Astrocyte of the cerebellum (primary cell): ENCODE measurements at regions not wholly inside any gene's neighbourhood (a gene's known extent, or its start where the extent isn't known, plus 50 kb on each side); places are given as distances from the start of the nearest gene placed in this dataset.

Experiments
- DNase-seq: peaks from one replicate; pipeline ENCODE4 v3.0.0-alpha.2; 2011; ENCODE audit warnings: low read depth
- H3K4me3 ChIP-seq: 2 replicates; pipeline ENCODE4 v1.5.1; 2011; ENCODE audit warnings: mild to moderate bottlenecking, low read depth, low read length, moderate library complexity
- in situ Hi-C: cut with HindIII; loops from 2 replicates; pipeline ENCODE4 v1.10.0; 2017; ENCODE audit warnings: low sequenced_read_pairs
- TF ChIP-seq, protein P1 (sequence below): IDR thresholded peaks from 2 replicates; pipeline ENCODE4 v1.5.1; 2012; ENCODE audit warnings: low read length, low read depth, moderate library complexity, mild to moderate bottlenecking; ENCODE audit errors: missing control alignments

DNA sequence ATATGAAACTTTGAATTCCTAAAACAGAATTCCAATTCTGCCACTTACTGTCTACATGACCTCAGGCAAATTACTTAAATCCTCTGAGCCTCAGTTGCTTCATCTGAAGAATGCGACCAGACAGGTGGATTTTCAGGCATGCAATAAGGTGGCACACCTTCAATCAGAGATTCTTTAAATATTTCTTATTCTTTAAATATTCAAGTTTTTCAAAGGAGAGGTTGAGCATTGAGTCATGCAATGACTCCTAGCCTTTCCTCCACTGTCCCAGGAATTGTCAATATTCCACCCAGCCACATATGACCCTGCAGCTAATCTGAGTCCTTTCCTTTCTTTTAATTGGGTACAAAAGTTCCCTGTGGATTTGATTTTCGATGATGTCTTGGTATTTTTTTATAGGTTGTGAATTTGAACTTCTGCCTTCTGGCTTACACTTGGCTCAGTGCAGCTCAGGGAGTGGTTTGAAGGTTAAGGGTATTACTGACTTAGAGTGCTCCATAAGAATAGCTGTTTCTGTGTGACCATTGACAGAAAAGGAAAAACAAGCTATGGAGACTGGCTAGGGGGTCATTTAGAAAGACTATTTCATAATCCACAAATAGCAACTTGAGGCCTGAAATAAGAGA lies 52.2 kb upstream of the PRDX6 start:
- TF ChIP-seq, protein P1, sequence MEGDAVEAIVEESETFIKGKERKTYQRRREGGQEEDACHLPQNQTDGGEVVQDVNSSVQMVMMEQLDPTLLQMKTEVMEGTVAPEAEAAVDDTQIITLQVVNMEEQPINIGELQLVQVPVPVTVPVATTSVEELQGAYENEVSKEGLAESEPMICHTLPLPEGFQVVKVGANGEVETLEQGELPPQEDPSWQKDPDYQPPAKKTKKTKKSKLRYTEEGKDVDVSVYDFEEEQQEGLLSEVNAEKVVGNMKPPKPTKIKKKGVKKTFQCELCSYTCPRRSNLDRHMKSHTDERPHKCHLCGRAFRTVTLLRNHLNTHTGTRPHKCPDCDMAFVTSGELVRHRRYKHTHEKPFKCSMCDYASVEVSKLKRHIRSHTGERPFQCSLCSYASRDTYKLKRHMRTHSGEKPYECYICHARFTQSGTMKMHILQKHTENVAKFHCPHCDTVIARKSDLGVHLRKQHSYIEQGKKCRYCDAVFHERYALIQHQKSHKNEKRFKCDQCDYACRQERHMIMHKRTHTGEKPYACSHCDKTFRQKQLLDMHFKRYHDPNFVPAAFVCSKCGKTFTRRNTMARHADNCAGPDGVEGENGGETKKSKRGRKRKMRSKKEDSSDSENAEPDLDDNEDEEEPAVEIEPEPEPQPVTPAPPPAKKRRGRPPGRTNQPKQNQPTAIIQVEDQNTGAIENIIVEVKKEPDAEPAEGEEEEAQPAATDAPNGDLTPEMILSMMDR, result no peak
- in situ Hi-C loops, result loop anchor here (25.0 kb wide), 1 partner anchor 663 kb away; no protein-coding TSS in a partner anchor
- no peak for DNase-seq

DNA sequence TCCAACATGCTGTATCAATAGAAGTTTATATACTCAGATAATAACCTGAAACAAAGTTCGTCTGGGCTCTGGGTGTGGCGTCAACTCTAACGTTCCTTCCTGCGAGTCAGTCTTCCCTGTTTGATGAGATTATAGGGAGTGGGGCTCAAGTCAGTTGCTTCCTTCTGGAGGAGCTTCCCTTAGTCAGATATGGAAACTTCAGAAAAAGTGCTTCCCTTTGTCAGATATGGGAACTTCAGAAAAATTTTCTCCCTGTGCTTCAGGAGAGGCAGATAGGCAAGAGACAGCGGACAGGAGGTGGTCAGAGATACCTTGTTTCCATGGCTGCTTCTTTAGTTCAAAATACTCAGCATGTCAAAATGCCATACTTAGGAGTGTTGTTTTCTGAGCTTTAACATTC lies 51.1 kb upstream of the PRDX6 start:
- in situ Hi-C loops, result no loop called here
- TF ChIP-seq, protein P1, result no peak
- H3K4me3 ChIP-seq, result no peak overlapping the region
- DNase-seq, result no peak

More for the DNA sequence above, 52.2 kb upstream of the PRDX6 start:
- no peak overlapping the region for H3K4me3 ChIP-seq

DNA sequence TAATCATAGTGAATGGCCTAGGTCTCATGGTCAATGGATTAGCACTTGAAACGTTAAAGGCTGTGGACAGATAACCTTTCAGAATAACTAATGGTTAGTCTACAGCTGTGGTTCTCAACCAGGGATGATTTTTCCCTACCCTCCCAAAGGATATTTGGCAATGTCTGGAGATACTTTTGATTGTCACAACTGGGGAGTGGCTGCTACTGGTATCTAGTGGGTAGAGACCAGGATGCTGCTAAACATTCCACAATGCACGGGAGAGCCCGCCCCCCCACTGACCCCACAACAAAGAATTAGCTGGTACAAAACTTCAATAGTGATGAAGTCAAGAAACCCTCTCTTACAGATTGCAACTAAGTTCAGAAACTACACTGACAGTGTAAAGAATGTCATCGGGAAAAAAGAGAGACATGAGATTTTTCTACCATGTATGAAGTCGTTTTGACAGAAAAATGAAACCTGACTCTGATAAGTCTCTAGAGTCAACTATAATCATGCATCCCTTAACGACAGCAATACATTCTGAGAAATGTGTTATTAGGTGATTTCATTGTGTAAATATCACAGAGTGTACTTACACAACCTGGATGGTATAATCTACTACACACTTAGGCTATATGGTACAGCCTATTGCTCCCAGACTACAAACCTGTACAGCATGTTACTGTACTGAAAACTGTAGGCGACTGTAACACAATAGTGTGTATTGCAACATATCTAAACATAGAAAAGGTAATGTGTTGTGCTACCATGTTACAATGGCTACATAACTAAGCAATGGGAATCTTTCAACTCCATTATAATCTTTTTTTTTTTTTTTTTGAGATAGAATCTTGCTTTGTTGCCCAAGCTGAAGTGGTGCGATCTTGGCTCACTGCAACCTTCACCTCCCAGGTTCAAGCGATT lies 49.7 kb upstream of the PRDX6 start:
- no peak overlapping the region for H3K4me3 ChIP-seq
- DNase-seq, result no peak
- in situ Hi-C loops, result no loop called here
- TF ChIP-seq, protein P1, result no peak
